ENCODE measurements at regions not wholly inside any gene's neighbourhood (a gene's known extent, or its start where the extent isn't known, plus 50 kb on each side); places are given as distances from the start of the nearest gene placed in this dataset.

DNA sequence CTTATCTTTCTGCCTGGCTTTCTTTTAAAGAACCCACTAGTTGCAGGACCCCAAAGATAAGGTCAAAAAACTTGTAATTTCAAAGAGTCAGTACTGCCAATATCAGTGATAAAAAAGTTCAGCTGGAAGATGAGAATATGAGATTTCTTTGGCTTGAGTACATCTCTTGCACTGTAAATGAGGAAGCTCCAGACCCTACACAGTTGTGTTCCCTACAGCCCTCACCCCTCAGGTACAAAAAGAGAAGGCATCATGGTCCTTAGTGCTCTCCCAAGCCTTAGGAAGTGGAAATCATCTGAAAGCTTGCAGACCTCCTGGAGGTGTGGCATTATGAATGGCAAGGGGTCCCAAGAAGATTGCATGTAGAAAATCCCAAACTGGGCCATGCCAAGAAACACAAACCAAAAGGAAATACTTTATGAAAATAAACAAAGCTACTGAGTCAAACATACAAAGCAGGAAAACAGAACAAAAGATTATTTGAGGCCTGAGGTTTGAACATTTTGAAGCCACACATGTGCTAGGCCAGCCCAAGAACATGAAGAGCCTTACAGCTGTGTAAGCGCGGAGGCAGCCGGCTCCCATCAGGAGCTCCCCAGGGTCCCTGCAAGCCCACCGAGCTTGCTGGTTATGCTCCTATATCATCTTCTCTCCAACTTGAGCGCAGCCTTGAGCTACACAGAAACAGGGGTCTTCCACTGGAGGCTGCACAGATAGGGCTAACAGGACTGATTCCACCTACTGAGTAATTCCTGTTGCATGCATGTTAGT, 217.0 kb downstream of the OSR1 start:
- TF ChIP-seq, protein P1, sequence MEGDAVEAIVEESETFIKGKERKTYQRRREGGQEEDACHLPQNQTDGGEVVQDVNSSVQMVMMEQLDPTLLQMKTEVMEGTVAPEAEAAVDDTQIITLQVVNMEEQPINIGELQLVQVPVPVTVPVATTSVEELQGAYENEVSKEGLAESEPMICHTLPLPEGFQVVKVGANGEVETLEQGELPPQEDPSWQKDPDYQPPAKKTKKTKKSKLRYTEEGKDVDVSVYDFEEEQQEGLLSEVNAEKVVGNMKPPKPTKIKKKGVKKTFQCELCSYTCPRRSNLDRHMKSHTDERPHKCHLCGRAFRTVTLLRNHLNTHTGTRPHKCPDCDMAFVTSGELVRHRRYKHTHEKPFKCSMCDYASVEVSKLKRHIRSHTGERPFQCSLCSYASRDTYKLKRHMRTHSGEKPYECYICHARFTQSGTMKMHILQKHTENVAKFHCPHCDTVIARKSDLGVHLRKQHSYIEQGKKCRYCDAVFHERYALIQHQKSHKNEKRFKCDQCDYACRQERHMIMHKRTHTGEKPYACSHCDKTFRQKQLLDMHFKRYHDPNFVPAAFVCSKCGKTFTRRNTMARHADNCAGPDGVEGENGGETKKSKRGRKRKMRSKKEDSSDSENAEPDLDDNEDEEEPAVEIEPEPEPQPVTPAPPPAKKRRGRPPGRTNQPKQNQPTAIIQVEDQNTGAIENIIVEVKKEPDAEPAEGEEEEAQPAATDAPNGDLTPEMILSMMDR (IDR thresholded peaks at IDR 0.05): no peak
- no peak for TF ChIP-seq POLR2A (IDR thresholded peaks at IDR 0.05)

All from upper lobe of left lung (tissue), 4 donors.